Stomach (tissue), 4 donors: ENCODE measurements at regions not wholly inside any gene's neighbourhood (a gene's known extent, or its start where the extent isn't known, plus 50 kb on each side); places are given as distances from the start of the nearest gene placed in this dataset.

Experiments
- CTCF ChIP-seq, 7 experiments: fragments of 450-650 bp in 4 of 7; fragments of 200-600 bp in 3 of 7; sonication (generic) in 3 of 7; IDR thresholded peaks; one replicate each; pipeline ENCODE4 v1.5.1; 2016 to 2019; ENCODE audit warnings: antibody characterized with exemption in 7 of 7, control low read depth in 2 of 7, mild to moderate bottlenecking in 1 of 7
- POLR2A ChIP-seq, 4 donors: fragments of 450-650 bp; IDR thresholded peaks; one replicate each; pipeline ENCODE4 v1.6.1; 2016; ENCODE audit warnings: antibody characterized with exemption in 4 of 4, control low read depth in 2 of 4, mild to moderate bottlenecking in 1 of 4, moderate library complexity in 1 of 4
- POLR2AphosphoS5 ChIP-seq, 3 donors: sonication (generic); formaldehyde crosslinking; IDR thresholded peaks; one replicate each; pipeline ENCODE4 v1.6.1; 2016; ENCODE audit warnings: antibody characterized with exemption in 3 of 3

DNA sequence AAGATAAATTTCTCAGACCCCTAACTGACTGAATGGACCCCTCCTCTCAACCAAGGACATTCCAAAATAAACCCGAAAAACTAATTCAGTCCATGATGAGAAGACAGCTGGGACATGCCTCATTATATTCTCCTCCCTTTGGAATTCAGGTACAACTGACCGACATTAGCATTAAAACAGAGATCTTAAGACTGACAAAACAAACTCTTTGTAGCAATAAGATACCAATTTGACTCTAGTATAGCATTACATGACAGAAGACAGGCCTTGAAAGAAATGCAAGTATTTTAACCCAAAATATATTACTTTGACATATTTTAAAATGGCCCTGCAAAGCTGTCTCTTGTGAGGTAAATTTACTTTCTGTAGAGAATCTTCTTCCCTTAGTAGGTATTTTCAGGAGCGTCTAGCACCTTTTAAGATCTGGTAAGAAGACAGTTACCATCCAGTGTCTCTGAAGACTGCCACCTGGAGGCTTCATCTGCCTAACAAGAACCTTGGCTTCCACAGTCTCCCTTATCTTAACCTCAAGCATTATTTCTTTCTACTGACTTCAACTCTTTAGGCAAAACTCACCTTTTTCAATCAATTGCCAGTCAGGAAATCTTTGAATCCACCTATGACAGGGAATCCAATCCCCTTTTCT, 957.5 kb downstream of the SLC6A15 start:
- TF ChIP-seq POLR2A (IDR thresholded peaks at IDR 0.05) (no peak), CTCF (IDR thresholded peaks at IDR 0.05) (no peak), POLR2AphosphoS5 (IDR thresholded peaks at IDR 0.05) (no peak)
